ENCODE measurements at regions not wholly inside any gene's neighbourhood (a gene's known extent, or its start where the extent isn't known, plus 50 kb on each side); places are given as distances from the start of the nearest gene placed in this dataset.
"Not testable (repeated sequence)": the region's sequence is repeated elsewhere in the genome, so short reads cannot be mapped to it uniquely, and the experiment has no call there.

GRCh38 chr3:127413318-127413673 is 125.5 kb upstream of the PRR20G start:
- no peak for DNase-seq

- DNase-seq = no peak
These were observed 124.9 kb upstream of the PRR20G start for GRCh38 chr3:127412578-127413317.

- DNase-seq = not testable (repeated sequence)
These were observed 124.0 kb upstream of the PRR20G start for GRCh38 chr3:127411875-127412274.

GRCh38 chr3:127411083-127411727 is 123.4 kb upstream of the PRR20G start:
- peak; percentile 70 for DNase-seq

- DNase-seq = no peak
These were observed 122.8 kb upstream of the PRR20G start for GRCh38 chr3:127410678-127411077.

GRCh38 chr3:127410137-127410488 is 122.3 kb upstream of the PRR20G start:
- DNase-seq = no peak

GRCh38 chr3:127409421-127410136 is 121.7 kb upstream of the PRR20G start:
- DNase-seq = no peak

GRCh38 chr3:127408684-127409420 is 121.0 kb upstream of the PRR20G start:
- DNase-seq = no peak

GRCh38 chr3:127408022-127408683 is 120.3 kb upstream of the PRR20G start:
- DNase-seq = no peak

GRCh38 chr3:127407026-127407939 is 119.4 kb upstream of the PRR20G start:
- no peak for DNase-seq

- DNase-seq = no peak
These were observed 118.6 kb upstream of the PRR20G start for GRCh38 chr3:127406309-127407025.

GRCh38 chr3:127405791-127406190 is 117.9 kb upstream of the PRR20G start:
- no peak for DNase-seq

GRCh38 chr3:127405010-127405598 is 117.3 kb upstream of the PRR20G start:
- DNase-seq = no peak

- no peak for DNase-seq
These were observed 116.6 kb upstream of the PRR20G start for GRCh38 chr3:127404221-127405009.

- no peak for DNase-seq
These were observed 115.9 kb upstream of the PRR20G start for GRCh38 chr3:127403795-127404194.

- DNase-seq = no peak
These were observed 111.3 kb upstream of the PRR20G start for GRCh38 chr3:127399154-127399553.

GRCh38 chr3:127396473-127396872 is 108.6 kb upstream of the PRR20G start:
- DNase-seq = no peak

GRCh38 chr3:127395663-127396355 is 108.0 kb upstream of the PRR20G start:
- no peak for DNase-seq
